A673 (cell line): ENCODE measurements at regions not wholly inside any gene's neighbourhood (a gene's known extent, or its start where the extent isn't known, plus 50 kb on each side); places are given as distances from the start of the nearest gene placed in this dataset.

Experiments
- EZH2 ChIP-seq: fragments of 200-600 bp; sonication (generic); IDR thresholded peaks from 2 replicates; pipeline ENCODE4 v1.6.1; 2017; ENCODE audit warnings: borderline replicate concordance, low read depth, mild to moderate bottlenecking, mixed read lengths, antibody characterized with exemption, low read length; ENCODE audit not compliant: poor library complexity, severe bottlenecking
- TF ChIP-seq, protein P1 (sequence below): fragments of 300-800, 200-600 bp; sonication (generic); conservative IDR thresholded peaks from 2 replicates; pipeline ENCODE4 v1.5.1; 2017; ENCODE audit warnings: low read depth, mild to moderate bottlenecking, antibody characterized with exemption, low read length, moderate library complexity, mixed read lengths

DNA sequence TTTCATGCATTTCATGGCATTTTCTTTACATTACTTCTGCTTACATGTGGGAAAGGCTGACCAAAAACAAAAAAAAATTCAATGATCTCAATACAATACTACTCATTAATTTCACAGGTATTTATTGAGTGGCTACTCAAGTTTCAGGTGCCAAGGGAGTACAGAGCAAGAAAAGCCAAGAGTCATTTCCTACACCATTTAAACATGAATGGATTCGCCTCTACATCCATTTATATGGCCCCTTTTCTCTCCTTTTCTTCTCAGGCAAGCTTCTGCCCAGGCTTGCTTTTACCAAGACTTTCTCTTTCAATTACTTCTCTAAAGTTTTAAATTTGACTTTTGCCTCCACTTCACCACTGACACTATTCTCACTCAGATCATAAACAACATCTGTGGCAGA, 1603.1 kb upstream of the CELF4 start:
- TF ChIP-seq, protein P1, sequence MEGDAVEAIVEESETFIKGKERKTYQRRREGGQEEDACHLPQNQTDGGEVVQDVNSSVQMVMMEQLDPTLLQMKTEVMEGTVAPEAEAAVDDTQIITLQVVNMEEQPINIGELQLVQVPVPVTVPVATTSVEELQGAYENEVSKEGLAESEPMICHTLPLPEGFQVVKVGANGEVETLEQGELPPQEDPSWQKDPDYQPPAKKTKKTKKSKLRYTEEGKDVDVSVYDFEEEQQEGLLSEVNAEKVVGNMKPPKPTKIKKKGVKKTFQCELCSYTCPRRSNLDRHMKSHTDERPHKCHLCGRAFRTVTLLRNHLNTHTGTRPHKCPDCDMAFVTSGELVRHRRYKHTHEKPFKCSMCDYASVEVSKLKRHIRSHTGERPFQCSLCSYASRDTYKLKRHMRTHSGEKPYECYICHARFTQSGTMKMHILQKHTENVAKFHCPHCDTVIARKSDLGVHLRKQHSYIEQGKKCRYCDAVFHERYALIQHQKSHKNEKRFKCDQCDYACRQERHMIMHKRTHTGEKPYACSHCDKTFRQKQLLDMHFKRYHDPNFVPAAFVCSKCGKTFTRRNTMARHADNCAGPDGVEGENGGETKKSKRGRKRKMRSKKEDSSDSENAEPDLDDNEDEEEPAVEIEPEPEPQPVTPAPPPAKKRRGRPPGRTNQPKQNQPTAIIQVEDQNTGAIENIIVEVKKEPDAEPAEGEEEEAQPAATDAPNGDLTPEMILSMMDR, result no peak
- TF ChIP-seq EZH2, result no peak
